GM12878 (cell line): ENCODE measurements at regions not wholly inside any gene's neighbourhood (a gene's known extent, or its start where the extent isn't known, plus 50 kb on each side); places are given as distances from the start of the nearest gene placed in this dataset.

ENCODE experiments used
- BMI1 ChIP-seq: fragments of 450-650 bp; IDR thresholded peaks from 2 replicates; pipeline ENCODE4 v1.6.1; 2016; ENCODE audit warnings: mild to moderate bottlenecking, moderate library complexity, borderline replicate concordance
- HCFC1 ChIP-seq: fragments of 150-350 bp; IDR thresholded peaks from 2 replicates; pipeline ENCODE4 v1.6.1; 2014; ENCODE audit warnings: low read length
- PML ChIP-seq: IDR thresholded peaks from 2 replicates; pipeline ENCODE4 v1.6.1; 2012; ENCODE audit warnings: low read length, inconsistent platforms
- POLR2A ChIP-seq: IDR thresholded peaks from 2 replicates; pipeline ENCODE4 v1.6.1; 2011; ENCODE audit warnings: low read depth, mild to moderate bottlenecking, low read length
- SMC3 ChIP-seq: IDR thresholded peaks from 2 replicates; pipeline ENCODE4 v1.6.1; 2011; ENCODE audit warnings: low read length, improper control_type of control experiment, borderline replicate concordance
- TF ChIP-seq, protein P1 (sequence below): fragments of 450-650 bp; IDR thresholded peaks from 2 replicates; pipeline ENCODE4 v1.6.1; 2017; ENCODE audit warnings: mild to moderate bottlenecking

DNA sequence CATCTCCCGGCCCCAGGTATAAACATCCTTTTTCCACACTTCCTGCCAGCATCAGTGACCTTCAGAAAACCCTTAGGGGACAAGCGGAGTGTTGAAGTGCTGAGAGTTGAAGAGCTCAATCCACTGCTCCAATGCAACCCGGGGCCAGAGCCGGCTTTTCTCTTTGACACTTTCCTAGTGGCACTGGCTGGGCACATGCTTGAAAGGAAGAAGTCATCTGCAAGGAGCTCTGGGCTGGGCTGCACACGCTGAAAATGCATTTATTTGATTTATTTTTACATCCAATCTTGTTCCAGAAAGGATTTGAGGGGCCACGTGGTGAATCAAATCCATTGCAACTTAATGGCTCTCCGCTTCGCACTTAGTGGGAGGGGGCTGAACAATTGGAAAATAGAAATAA lies 229.0 kb upstream of the DIO3 start:
- TF ChIP-seq BMI1 = no peak
- TF ChIP-seq, protein P1, sequence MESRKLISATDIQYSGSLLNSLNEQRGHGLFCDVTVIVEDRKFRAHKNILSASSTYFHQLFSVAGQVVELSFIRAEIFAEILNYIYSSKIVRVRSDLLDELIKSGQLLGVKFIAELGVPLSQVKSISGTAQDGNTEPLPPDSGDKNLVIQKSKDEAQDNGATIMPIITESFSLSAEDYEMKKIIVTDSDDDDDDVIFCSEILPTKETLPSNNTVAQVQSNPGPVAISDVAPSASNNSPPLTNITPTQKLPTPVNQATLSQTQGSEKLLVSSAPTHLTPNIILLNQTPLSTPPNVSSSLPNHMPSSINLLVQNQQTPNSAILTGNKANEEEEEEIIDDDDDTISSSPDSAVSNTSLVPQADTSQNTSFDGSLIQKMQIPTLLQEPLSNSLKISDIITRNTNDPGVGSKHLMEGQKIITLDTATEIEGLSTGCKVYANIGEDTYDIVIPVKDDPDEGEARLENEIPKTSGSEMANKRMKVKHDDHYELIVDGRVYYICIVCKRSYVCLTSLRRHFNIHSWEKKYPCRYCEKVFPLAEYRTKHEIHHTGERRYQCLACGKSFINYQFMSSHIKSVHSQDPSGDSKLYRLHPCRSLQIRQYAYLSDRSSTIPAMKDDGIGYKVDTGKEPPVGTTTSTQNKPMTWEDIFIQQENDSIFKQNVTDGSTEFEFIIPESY = no peak
- no peak for TF ChIP-seq SMC3
- TF ChIP-seq POLR2A = no peak
- no peak for TF ChIP-seq HCFC1
- TF ChIP-seq PML = no peak
